SK-N-SH (cell line): ENCODE measurements at regions not wholly inside any gene's neighbourhood (a gene's known extent, or its start where the extent isn't known, plus 50 kb on each side); places are given as distances from the start of the nearest gene placed in this dataset.

Experiments
- CTCF ChIA-PET: fragments of 300-600, 350-600 bp; formaldehyde crosslinking; extraction: SDS; loops from one replicate; lab custom pipeline; 2021; lab: Yijun Ruan, JAX
- POLR2A ChIA-PET: fragments of 350-600 bp; sonication (Branson Sonifier 250); formaldehyde crosslinking; extraction: SDS; loops from one replicate; lab custom pipeline; 2020; ENCODE audit warnings: antibody characterized with exemption, inconsistent platforms; lab: Yijun Ruan, JAX
- DNase-seq: peaks from one replicate; pipeline ENCODE4 v3.0.0; 2012
- H2AFZ ChIP-seq: fragments of 200-600 bp; sonication (generic); 2 replicates; pipeline ENCODE4 v1.8.1; 2016; ENCODE audit warnings: antibody characterized with exemption, mild to moderate bottlenecking, low read depth
- H3F3A ChIP-seq: fragments of 200-600 bp; sonication (generic); replicated peaks from 2 replicates; pipeline ENCODE3; 2016; ENCODE audit warnings: antibody characterized with exemption, mild to moderate bottlenecking; ENCODE audit not compliant: insufficient read depth
- H3K27ac ChIP-seq, 2 experiments: fragments of 200-500 bp in 1 of 2; fragments of 200-600 bp in 1 of 2; sonication (Bioruptor generic) in 1 of 2; sonication (generic), shearing (Covaris generic) in 1 of 2; 2 replicates each; pipeline versions ENCODE4 v1.5.1 to v1.6.1; 2014 to 2016; ENCODE audit warnings: low read depth in 2 of 2, inconsistent platforms in 1 of 2, low read length in 1 of 2, mild to moderate bottlenecking in 1 of 2, mixed read lengths in 1 of 2
- H3K27me3 ChIP-seq: fragments of 200-600 bp; sonication (generic), shearing (Covaris generic); 2 replicates; pipeline ENCODE4 v1.6.1; 2016; ENCODE audit warnings: mixed run types; ENCODE audit not compliant: insufficient read depth
- H3K36me3 ChIP-seq, 2 experiments: fragments of 200-500 bp in 1 of 2; fragments of 200-600 bp in 1 of 2; sonication (Bioruptor generic) in 1 of 2; sonication (generic) in 1 of 2; replicated peaks in 1 of 2; 2 replicates each; pipeline versions ENCODE3 to v1.5.1; 2014 to 2016; ENCODE audit warnings: low read length in 1 of 2, mild to moderate bottlenecking in 1 of 2; ENCODE audit not compliant: insufficient read depth in 2 of 2, control insufficient read depth in 1 of 2
- H3K4me1 ChIP-seq, 2 experiments: fragments of 200-500 bp in 1 of 2; fragments of 200-600 bp in 1 of 2; sonication (Bioruptor generic) in 1 of 2; sonication (generic), shearing (Covaris generic) in 1 of 2; 2 replicates each; pipeline versions ENCODE4 v1.5.1 to v1.6.1; 2014 to 2016; ENCODE audit warnings: low read depth in 1 of 2, low read length in 1 of 2, mixed run types in 1 of 2; ENCODE audit not compliant: insufficient read depth in 2 of 2, control insufficient read depth in 1 of 2
- H3K4me2 ChIP-seq: fragments of 200-600 bp; sonication (generic), shearing (Covaris generic); 2 replicates; pipeline ENCODE4 v1.6.1; 2017; ENCODE audit warnings: mixed run types
- H3K4me3 ChIP-seq, 2 experiments: fragments of 200-500 bp in 1 of 2; fragments of 200-600 bp in 1 of 2; sonication (Bioruptor generic) in 1 of 2; sonication (generic), shearing (Covaris generic) in 1 of 2; 2 replicates each; pipeline versions ENCODE4 v1.5.1 to v1.8.1; 2014 to 2016; ENCODE audit warnings: low read depth in 2 of 2, inconsistent platforms in 1 of 2, low read length in 1 of 2, mild to moderate bottlenecking in 1 of 2, mixed read lengths in 1 of 2, moderate library complexity in 1 of 2
- H3K79me2 ChIP-seq: fragments of 200-600 bp; sonication (generic); 2 replicates; pipeline ENCODE4 v1.8.1; 2017; ENCODE audit warnings: mild to moderate bottlenecking; ENCODE audit not compliant: insufficient read depth
- H3K9ac ChIP-seq: fragments of 200-600 bp; sonication (generic); 2 replicates; pipeline ENCODE4 v1.6.1; 2017; ENCODE audit warnings: mixed run types
- H3K9me2 ChIP-seq: fragments of 200-600 bp; sonication (generic); 2 replicates; pipeline ENCODE4 v1.6.1; 2017; ENCODE audit warnings: mixed run types
- H3K9me3 ChIP-seq: fragments of 200-600 bp; sonication (generic); 2 replicates; pipeline ENCODE4 v1.6.1; 2017; ENCODE audit warnings: mixed run types, mild to moderate bottlenecking, moderate library complexity
- H4K20me1 ChIP-seq: fragments of 200-600 bp; sonication (generic); 2 replicates; pipeline ENCODE4 v1.6.1; 2017; ENCODE audit warnings: mild to moderate bottlenecking, mixed run types; ENCODE audit not compliant: insufficient read depth
- CHD2 ChIP-seq: fragments of 150-350 bp; IDR thresholded peaks from 2 replicates; pipeline ENCODE4 v1.6.1; 2018; ENCODE audit warnings: low read length; ENCODE audit not compliant: partially characterized antibody
- CTCF ChIP-seq: fragments of 200-600 bp; sonication (generic); IDR thresholded peaks from 2 replicates; pipeline ENCODE4 v1.6.1; 2017; ENCODE audit warnings: antibody characterized with exemption, mild to moderate bottlenecking, moderate library complexity
- EP300 ChIP-seq, 2 experiments: IDR thresholded peaks; 2 replicates each; pipeline versions ENCODE4 v1.4.0 to v1.6.1; 2012; ENCODE audit warnings: borderline replicate concordance in 1 of 2, low read depth in 1 of 2, low read length in 1 of 2
- FOSL2 ChIP-seq: IDR thresholded peaks from 2 replicates; pipeline ENCODE4 v1.4.0; 2012; ENCODE audit warnings: low read depth, mild to moderate bottlenecking, moderate library complexity, borderline replicate concordance
- GABPA ChIP-seq: IDR thresholded peaks from 2 replicates; pipeline ENCODE4 v1.4.0; 2012; ENCODE audit warnings: low read depth, mild to moderate bottlenecking
- GATA2 ChIP-seq: sonication (generic); formaldehyde crosslinking; IDR thresholded peaks from 2 replicates; pipeline ENCODE4 v1.5.0; 2020; ENCODE audit warnings: mild to moderate bottlenecking, missing genetic modification reagents
- IRF3 ChIP-seq: fragments of 150-350 bp; IDR thresholded peaks from 2 replicates; pipeline ENCODE4 v1.6.1; 2016; ENCODE audit warnings: mild to moderate bottlenecking, low read depth, low read length
- JUND ChIP-seq: IDR thresholded peaks from 2 replicates; pipeline ENCODE4 v1.4.0; 2012
- MAX ChIP-seq: IDR thresholded peaks from 2 replicates; pipeline ENCODE4 v1.4.0; 2012; ENCODE audit warnings: low read depth
- NFIC ChIP-seq: IDR thresholded peaks from 2 replicates; pipeline ENCODE4 v1.4.0; 2012; ENCODE audit warnings: borderline replicate concordance
- PBX3 ChIP-seq: IDR thresholded peaks from 2 replicates; pipeline ENCODE4; 2012
- RCOR1 ChIP-seq: fragments of 150-350 bp; IDR thresholded peaks from 2 replicates; pipeline ENCODE4 v1.6.1; 2017; ENCODE audit warnings: antibody characterized with exemption, low read length
- RFX5 ChIP-seq: IDR thresholded peaks from 2 replicates; pipeline ENCODE4 v1.6.1; 2012; ENCODE audit warnings: mild to moderate bottlenecking, improper control_type of control experiment, low read length
- SIN3A ChIP-seq: IDR thresholded peaks from 2 replicates; pipeline ENCODE4 v1.6.1; 2012; ENCODE audit warnings: low read depth, mild to moderate bottlenecking, low read length, moderate library complexity, borderline replicate concordance
- SMC3 ChIP-seq: IDR thresholded peaks from 2 replicates; pipeline ENCODE4 v1.6.1; 2012; ENCODE audit warnings: low read depth, low read length, improper control_type of control experiment
- TAF1 ChIP-seq: IDR thresholded peaks from 2 replicates; pipeline ENCODE4 v1.6.1; 2012; ENCODE audit warnings: low read depth, mild to moderate bottlenecking, low read length, moderate library complexity, borderline replicate concordance
- TEAD4 ChIP-seq: IDR thresholded peaks from 2 replicates; pipeline ENCODE4 v1.4.0; 2012; ENCODE audit warnings: mild to moderate bottlenecking, borderline replicate concordance; ENCODE audit not compliant: insufficient read depth
- USF1 ChIP-seq: IDR thresholded peaks from 2 replicates; pipeline ENCODE4 v1.4.0; 2012; ENCODE audit warnings: low read depth, borderline replicate concordance
- USF2 ChIP-seq: fragments of 150-350 bp; IDR thresholded peaks from 2 replicates; pipeline ENCODE4 v1.6.1; 2017; ENCODE audit warnings: antibody characterized with exemption, low read length, low read depth, borderline replicate concordance
- YY1 ChIP-seq: IDR thresholded peaks from 2 replicates; pipeline ENCODE4 v1.4.0; 2012; ENCODE audit warnings: low read depth, mild to moderate bottlenecking
- WGBS: methylation state at CpG from one replicate; pipeline ENCODE4 v1.1.6; 2017; ENCODE audit warnings: low lambda C conversion rate; 5-methylcytosine and 5-hydroxymethylcytosine counted together

- no peaks in the 10 kb centered on the region for H3K36me3 ChIP-seq
- H4K20me1 ChIP-seq = no peaks in the 10 kb centered on the region
- 80% methylated on average over 1 of the region's 1 CpG for WGBS
- no peaks in the 10 kb centered on the region for H3K9me2 ChIP-seq
- no peaks in the 10 kb centered on the region for H3K9me3 ChIP-seq
- no peak overlapping the region for H3K27ac ChIP-seq
- H3K27me3 ChIP-seq = no peaks in the 10 kb centered on the region; the same call in 1 of the 2 replicates
- H2AFZ ChIP-seq = no peak overlapping the region
- CTCF ChIA-PET = interaction anchor here (2.3 kb wide), 1 partner anchor 10 kb away, joined by 8 read pairs; no protein-coding TSS in a partner anchor
- H3K9ac ChIP-seq = no peak overlapping the region
- H3K79me2 ChIP-seq = no peaks in the 10 kb centered on the region
- H3F3A ChIP-seq = no peaks in the 10 kb centered on the region
- POLR2A ChIA-PET = no interaction called here
- TF ChIP-seq GABPA (no peak), RCOR1 (no peak), GATA2 (no peak), SIN3A (no peak), TAF1 (no peak), IRF3 (no peak), MAX (no peak), TEAD4 (no peak), FOSL2 (no peak), JUND (no peak), RFX5 (no peak), USF2 (no peak), CHD2 (no peak), SMC3 (no peak), YY1 (no peak)
- TF ChIP-seq, all 33 proteins: peak for 0
- Histone ChIP-seq H3K4me3 (no peak overlapping the region), H3K4me2 (no peak overlapping the region), H3K4me1 (no peaks in the 10 kb centered on the region)
- DNase-seq = no peak
Observed at GRCh38 chr2:39602616-39603015, 63.1 kb upstream of the TMEM178A start.

- Histone ChIP-seq H3K4me2 (no peak overlapping the region), H3K9ac (no peak overlapping the region), H3K27me3 (no peaks in the 10 kb centered on the region; the same call in 1 of the 2 replicates), H3K4me3 (no peak overlapping the region), H3K79me2 (no peaks in the 10 kb centered on the region), H2AFZ (no peak overlapping the region), H3F3A (no peaks in the 10 kb centered on the region), H3K27ac (no peak overlapping the region), H3K9me2 (no peaks in the 10 kb centered on the region), H3K9me3 (no peaks in the 10 kb centered on the region), H4K20me1 (no peaks in the 10 kb centered on the region), H3K4me1 (no peaks in the 10 kb centered on the region), H3K36me3 (no peaks in the 10 kb centered on the region)
- ChIA-PET POLR2A (no interaction called here), CTCF (interaction anchor here (1.0 to 2.3 kb wide), 2 partner anchors 9 to 11 kb away, joined by 3 to 8 read pairs; no protein-coding TSS in a partner anchor)
- 34% methylated on average over 2 of the region's 2 CpGs for WGBS
- DNase-seq = no peak
- TF ChIP-seq EP300 (IDR thresholded peaks at IDR 0.05; ENCODE audit: borderline replicate concordance in 1 of 2, low read depth in 1 of 2, low read length in 1 of 2) (no peak), PBX3 (no peak), USF1 (no peak), TEAD4 (no peak), NFIC (no peak), CTCF (no peak)
Observed at GRCh38 chr2:39603436-39603835, 62.3 kb upstream of the TMEM178A start.
